ENCODE measurements at regions not wholly inside any gene's neighbourhood (a gene's known extent, or its start where the extent isn't known, plus 50 kb on each side); places are given as distances from the start of the nearest gene placed in this dataset.

- TF ChIP-seq, protein P1, sequence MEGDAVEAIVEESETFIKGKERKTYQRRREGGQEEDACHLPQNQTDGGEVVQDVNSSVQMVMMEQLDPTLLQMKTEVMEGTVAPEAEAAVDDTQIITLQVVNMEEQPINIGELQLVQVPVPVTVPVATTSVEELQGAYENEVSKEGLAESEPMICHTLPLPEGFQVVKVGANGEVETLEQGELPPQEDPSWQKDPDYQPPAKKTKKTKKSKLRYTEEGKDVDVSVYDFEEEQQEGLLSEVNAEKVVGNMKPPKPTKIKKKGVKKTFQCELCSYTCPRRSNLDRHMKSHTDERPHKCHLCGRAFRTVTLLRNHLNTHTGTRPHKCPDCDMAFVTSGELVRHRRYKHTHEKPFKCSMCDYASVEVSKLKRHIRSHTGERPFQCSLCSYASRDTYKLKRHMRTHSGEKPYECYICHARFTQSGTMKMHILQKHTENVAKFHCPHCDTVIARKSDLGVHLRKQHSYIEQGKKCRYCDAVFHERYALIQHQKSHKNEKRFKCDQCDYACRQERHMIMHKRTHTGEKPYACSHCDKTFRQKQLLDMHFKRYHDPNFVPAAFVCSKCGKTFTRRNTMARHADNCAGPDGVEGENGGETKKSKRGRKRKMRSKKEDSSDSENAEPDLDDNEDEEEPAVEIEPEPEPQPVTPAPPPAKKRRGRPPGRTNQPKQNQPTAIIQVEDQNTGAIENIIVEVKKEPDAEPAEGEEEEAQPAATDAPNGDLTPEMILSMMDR (conservative IDR thresholded peaks at IDR 0.05; ENCODE audit: low read depth, low read length), result no peak
- no peak for TF ChIP-seq EZH2 (IDR thresholded peaks at IDR 0.05; ENCODE audit: borderline replicate concordance, low read depth, low read length, poor library complexity, severe bottlenecking)
Measured at GRCh38 chr7:13717031-13717430, 272.4 kb downstream of the ETV1 start.
